Lower leg skin (tissue), 4 donors: ENCODE measurements at regions not wholly inside any gene's neighbourhood (a gene's known extent, or its start where the extent isn't known, plus 50 kb on each side); places are given as distances from the start of the nearest gene placed in this dataset.

Experiments
- DNase-seq, 2 donors: peaks; one replicate each; pipeline ENCODE4 v3.0.0-alpha.2; 2019; ENCODE audit warnings: low spot score in 2 of 2
- H3K4me3 ChIP-seq: fragments of 200-600 bp; sonication (generic); 2 replicates; pipeline ENCODE4 v1.5.1; 2017; ENCODE audit warnings: mild to moderate bottlenecking, low read depth; ENCODE audit not compliant: poor library complexity, severe bottlenecking
- CTCF ChIP-seq, 3 donors: fragments of 450-650 bp; IDR thresholded peaks; one replicate each; pipeline ENCODE4 v1.5.1; 2016; ENCODE audit warnings: antibody characterized with exemption in 3 of 3, mild to moderate bottlenecking in 3 of 3, moderate library complexity in 2 of 3
- POLR2A ChIP-seq, 2 donors: fragments of 450-650 bp; IDR thresholded peaks; one replicate each; pipeline ENCODE4 v1.6.1; 2016 to 2017; ENCODE audit warnings: antibody characterized with exemption in 2 of 2, mild to moderate bottlenecking in 1 of 2, moderate library complexity in 1 of 2
- WGBS, 2 donors: methylation state at CpG; one replicate each; pipeline ENCODE4 v1.1.5; 2018; 5-methylcytosine and 5-hydroxymethylcytosine counted together
- intact Hi-C: fragments of 100-400 bp; cut with DNase I; formaldehyde crosslinking; loops from one replicate; pipeline ENCODE4 v1.15.0; 2023; ENCODE audit warnings: low total_unique reads

DNA sequence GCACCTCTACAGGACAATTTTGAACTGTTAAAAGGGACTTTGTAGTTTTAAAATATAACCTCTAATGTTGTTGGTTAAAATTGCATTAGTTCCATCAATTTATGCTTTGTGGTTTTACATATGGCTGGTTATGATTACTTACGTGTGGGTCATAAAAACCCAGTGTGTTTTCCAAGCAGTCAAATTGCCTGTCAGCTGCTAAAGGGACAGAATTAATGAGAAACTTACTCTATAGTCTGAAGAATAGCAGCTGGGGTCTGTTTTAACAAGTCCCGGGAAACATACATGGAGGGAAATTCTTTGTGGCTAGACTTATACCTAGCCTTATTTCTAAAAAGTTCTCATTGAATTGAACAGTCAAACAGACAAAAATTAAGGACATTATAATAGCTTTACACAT is 820.9 kb upstream of the ADGRL4 start:
- intact Hi-C loops: no loop called here

GRCh38 chr1:79825551-79825950 is 819.0 kb upstream of the ADGRL4 start:
- no peak for DNase-seq
- TF ChIP-seq POLR2A (IDR thresholded peaks at IDR 0.05) (no peak), CTCF (IDR thresholded peaks at IDR 0.05) (no peak)
- intact Hi-C loops: no loop called here
- H3K4me3 ChIP-seq: no peak overlapping the region
- 83 to 86% methylated on average over 3 of the region's 3 CpGs for WGBS, 2 donors

More for the DNA sequence above, 820.9 kb upstream of the ADGRL4 start:
- no peak overlapping the region for H3K4me3 ChIP-seq
- WGBS, 2 donors: 34 to 45% methylated on average over 2 of the region's 2 CpGs
- TF ChIP-seq POLR2A (IDR thresholded peaks at IDR 0.05) (no peak), CTCF (IDR thresholded peaks at IDR 0.05) (no peak)
- DNase-seq: no peak

DNA sequence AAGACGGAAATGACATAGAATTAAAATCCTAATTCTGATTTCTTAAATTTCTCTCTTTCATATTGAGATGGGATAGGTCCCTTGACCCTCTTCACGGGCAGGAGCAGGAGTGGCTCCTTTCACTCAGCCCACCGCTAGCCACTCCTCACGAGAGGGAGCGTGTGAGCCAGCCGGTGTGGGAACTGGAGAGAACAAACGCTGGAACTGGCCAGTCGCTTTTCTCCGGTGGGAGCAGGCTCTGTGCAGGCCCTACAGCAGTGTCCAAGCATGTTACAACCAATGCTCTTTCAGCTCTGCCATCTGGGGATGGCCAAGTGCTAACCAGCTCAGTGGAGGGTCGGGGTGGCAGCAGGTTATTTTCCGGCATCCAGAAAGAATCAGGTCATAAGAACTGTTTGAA is 815.5 kb upstream of the ADGRL4 start:
- TF ChIP-seq CTCF (IDR thresholded peaks at IDR 0.05) (no peak), POLR2A (IDR thresholded peaks at IDR 0.05) (no peak)
- no peak overlapping the region for H3K4me3 ChIP-seq
- no peak for DNase-seq
- intact Hi-C loops: no loop called here
- WGBS, 2 donors: 94 to 95% methylated on average over 11 of the region's 11 CpGs

DNA sequence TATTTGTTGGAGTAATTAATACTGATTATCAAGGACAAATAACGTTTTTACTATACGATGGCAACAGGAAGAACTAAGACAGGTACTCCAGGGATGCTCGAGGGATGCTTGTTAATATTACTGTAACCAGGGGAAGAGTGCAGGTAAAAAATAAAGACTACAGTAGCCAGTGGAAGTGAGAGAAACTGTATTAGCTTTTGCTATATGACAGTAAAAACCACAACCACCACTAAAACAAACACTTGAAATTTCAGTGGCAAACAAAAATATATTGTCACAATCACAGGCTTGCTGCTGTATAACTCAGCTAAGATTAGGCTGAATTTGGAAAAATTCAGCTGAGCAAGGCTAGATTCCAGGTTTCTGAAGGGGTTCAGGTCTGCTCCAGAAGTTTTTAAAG is 812.6 kb upstream of the ADGRL4 start:
- intact Hi-C loops: no loop called here
- no peak for DNase-seq
- WGBS, 2 donors: 86 to 89% methylated on average over 3 of the region's 3 CpGs
- TF ChIP-seq POLR2A (IDR thresholded peaks at IDR 0.05) (no peak), CTCF (IDR thresholded peaks at IDR 0.05) (no peak)
- H3K4me3 ChIP-seq: no peak overlapping the region

GRCh38 chr1:79817031-79817560 is 810.6 kb upstream of the ADGRL4 start:
- intact Hi-C loops: no loop called here
- TF ChIP-seq CTCF (IDR thresholded peaks at IDR 0.05) (no peak), POLR2A (IDR thresholded peaks at IDR 0.05) (no peak)
- WGBS, 2 donors: 60 to 88% methylated on average over 4 of the region's 4 CpGs
- no peak overlapping the region for H3K4me3 ChIP-seq
- DNase-seq: no peak

GRCh38 chr1:79815115-79815514 is 808.6 kb upstream of the ADGRL4 start:
- WGBS, 2 donors: 61 to 63% methylated on average over 3 of the region's 3 CpGs

More at GRCh38 chr1:79815115-79815514, 808.6 kb upstream of the ADGRL4 start:
- DNase-seq: no peak
- intact Hi-C loops: no loop called here
- no peak overlapping the region for H3K4me3 ChIP-seq
- TF ChIP-seq CTCF (IDR thresholded peaks at IDR 0.05) (no peak), POLR2A (IDR thresholded peaks at IDR 0.05) (no peak)
